ENCODE measurements at regions not wholly inside any gene's neighbourhood (a gene's known extent, or its start where the extent isn't known, plus 50 kb on each side); places are given as distances from the start of the nearest gene placed in this dataset.
A peak's percentile ranks its signal among the peaks of the same experiment; 100 is the strongest.
"Not testable (repeated sequence)": the region's sequence is repeated elsewhere in the genome, so short reads cannot be mapped to it uniquely, and the experiment has no call there.

DNA sequence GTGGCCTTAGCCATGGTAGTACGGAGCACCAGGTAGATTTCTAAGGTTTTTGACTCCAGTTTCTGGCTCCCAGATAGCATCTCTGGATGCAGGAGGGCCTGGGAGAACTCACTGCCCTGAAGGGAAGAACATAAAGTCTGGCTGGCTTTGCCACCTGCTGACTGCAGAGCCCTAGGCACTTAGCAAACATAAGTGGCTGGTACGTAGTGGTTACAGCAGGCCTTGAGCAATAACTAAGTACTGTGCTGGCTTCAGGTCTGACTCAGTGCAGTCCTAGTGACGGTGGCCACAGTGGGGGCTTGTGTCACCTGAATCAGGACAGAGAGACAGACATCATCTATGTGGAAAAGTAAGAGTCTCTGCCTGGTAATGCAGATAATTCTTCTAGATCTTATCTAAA lies 871.1 kb downstream of the PDCD6IP start:
- no peak overlapping the region for H3K4me3 ChIP-seq (ENCODE audit: low read depth, low read length)

DNA sequence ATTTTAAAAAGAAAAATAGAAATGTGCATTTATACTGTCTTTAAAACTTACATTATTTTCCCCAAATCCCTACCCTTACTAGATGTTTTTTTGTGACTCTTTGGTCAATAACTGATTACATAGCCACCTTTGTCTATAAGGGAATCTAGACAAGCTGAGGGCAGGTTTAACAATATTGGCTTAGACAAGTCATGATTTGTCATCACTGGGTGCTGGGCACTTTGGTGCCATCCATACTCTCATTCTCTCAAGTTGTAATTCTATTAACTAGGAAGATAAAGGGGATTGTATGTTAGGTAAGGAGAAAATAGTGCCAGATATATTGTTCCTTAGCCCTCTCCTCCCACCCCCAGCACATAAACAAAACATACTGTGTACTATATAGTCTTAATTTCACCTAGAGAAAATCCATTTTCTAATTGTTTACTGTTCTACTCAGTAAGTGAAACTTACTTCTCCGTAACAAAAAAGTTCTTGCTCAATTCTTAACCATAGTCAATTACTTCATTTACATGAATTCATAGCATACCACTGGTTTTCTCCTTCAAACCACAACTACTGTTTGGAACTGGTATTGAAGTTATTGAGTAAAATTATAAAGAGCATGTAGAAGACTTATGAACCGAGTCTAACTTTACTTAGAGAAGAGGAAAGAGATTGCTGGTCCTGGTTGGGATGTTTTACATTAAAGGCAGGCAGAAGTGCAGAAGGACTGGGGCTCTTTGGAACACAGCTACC lies 877.1 kb downstream of the PDCD6IP start:
- TF ChIP-seq, protein P1, sequence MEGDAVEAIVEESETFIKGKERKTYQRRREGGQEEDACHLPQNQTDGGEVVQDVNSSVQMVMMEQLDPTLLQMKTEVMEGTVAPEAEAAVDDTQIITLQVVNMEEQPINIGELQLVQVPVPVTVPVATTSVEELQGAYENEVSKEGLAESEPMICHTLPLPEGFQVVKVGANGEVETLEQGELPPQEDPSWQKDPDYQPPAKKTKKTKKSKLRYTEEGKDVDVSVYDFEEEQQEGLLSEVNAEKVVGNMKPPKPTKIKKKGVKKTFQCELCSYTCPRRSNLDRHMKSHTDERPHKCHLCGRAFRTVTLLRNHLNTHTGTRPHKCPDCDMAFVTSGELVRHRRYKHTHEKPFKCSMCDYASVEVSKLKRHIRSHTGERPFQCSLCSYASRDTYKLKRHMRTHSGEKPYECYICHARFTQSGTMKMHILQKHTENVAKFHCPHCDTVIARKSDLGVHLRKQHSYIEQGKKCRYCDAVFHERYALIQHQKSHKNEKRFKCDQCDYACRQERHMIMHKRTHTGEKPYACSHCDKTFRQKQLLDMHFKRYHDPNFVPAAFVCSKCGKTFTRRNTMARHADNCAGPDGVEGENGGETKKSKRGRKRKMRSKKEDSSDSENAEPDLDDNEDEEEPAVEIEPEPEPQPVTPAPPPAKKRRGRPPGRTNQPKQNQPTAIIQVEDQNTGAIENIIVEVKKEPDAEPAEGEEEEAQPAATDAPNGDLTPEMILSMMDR (IDR thresholded peaks at IDR 0.05; ENCODE audit: insufficient read depth, low read depth, low read length, missing control alignments) = no peak
- H3K4me3 ChIP-seq (ENCODE audit: low read depth, low read length) = no peak overlapping the region
- DNase-seq (ENCODE audit: low read depth) = no peak

More for the DNA sequence above, 871.1 kb downstream of the PDCD6IP start:
- TF ChIP-seq, protein P1 (IDR thresholded peaks at IDR 0.05; ENCODE audit: insufficient read depth, low read depth, low read length, missing control alignments) = no peak
- DNase-seq (ENCODE audit: low read depth) = no peak

DNA sequence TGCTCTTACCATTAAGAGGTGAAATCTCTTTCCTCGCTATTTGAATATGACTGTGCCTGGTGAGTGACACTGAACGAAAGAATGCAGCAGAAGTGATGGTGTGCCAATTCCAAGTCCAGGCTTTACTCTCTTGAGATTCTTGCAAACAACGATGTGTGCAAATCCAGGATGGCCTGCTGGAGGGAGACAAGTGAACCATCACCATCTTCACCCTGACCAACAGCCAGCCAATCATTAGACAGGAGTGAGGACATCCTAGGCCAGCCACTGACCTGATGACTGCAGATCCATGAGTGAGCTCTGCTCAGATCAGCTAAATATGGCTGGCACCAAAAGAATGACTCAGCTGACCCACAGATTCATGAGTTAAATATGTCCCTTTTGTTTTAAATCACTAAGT lies 878.0 kb downstream of the PDCD6IP start:
- H3K4me3 ChIP-seq (ENCODE audit: low read depth, low read length) = no peak overlapping the region
- DNase-seq (ENCODE audit: low read depth) = no peak
- TF ChIP-seq, protein P1 (IDR thresholded peaks at IDR 0.05; ENCODE audit: insufficient read depth, low read depth, low read length, missing control alignments) = no peak

DNA sequence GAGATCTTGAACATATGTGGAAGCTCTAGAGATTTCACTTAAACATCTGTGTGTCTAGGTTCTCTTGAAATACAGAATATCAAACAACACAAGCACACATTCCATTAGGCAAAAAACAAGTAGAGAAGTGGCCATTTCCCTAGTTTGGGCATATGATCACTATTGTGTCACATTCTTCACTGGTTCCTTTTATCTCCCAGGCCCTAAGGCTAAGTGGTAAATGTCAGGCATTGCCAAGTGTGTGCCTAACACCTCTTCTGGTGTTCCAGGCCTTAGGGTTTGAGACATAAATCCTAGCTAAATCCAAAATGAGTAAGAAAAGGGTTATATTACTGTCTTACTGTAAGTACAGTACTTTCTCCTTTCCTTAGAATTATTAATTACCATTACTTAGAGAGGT lies 880.1 kb downstream of the PDCD6IP start:
- no peak for DNase-seq (ENCODE audit: low read depth)
- TF ChIP-seq, protein P1 (IDR thresholded peaks at IDR 0.05; ENCODE audit: insufficient read depth, low read depth, low read length, missing control alignments) = no peak
- no peak overlapping the region for H3K4me3 ChIP-seq (ENCODE audit: low read depth, low read length)

DNA sequence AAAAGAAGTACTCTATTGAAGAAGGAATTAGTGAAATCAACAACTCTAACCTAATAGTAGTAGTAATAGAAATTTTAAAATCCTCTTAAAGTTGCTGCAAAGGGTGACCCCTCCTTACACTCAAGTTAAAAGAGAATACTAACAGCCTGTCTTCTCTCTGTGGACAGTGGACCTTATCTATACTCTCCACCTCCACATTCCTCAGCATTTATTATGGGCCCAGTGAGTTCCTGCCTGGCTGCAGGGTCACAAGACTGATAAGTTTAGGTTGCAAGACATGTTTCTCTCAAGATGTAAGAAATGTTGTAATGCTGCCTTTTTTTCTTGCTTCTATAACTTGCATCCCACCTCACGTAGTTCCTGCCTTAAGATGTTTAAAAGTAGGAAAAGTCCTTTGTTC lies 880.6 kb downstream of the PDCD6IP start:
- not testable (repeated sequence) for DNase-seq (ENCODE audit: low read depth); H3K4me3 ChIP-seq (ENCODE audit: low read depth, low read length)

DNA sequence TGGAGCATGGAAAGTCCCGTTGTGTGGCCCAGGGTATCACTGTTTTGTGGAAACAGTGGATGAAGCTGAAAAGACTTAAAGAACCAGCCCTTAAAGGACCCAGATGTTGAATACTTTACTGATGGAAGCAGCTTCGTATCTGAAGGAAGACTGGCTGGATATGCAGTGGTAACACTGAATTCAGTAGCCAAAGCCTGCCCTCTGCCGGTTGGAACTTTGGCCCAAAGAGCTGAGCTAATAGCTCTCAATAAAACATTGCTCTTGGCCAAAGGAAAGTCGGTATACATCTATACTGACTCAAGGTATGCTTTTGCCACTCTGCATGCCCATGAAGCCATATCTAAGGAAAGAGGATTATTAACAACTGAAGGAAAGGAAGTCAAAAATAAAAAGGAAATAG lies 885.4 kb downstream of the PDCD6IP start:
- TF ChIP-seq, protein P1 (IDR thresholded peaks at IDR 0.05; ENCODE audit: insufficient read depth, low read depth, low read length, missing control alignments) = peak; percentile 64
- H3K4me3 ChIP-seq (ENCODE audit: low read depth, low read length) = no peak overlapping the region
- peak; percentile 61 for DNase-seq (ENCODE audit: low read depth)

DNA sequence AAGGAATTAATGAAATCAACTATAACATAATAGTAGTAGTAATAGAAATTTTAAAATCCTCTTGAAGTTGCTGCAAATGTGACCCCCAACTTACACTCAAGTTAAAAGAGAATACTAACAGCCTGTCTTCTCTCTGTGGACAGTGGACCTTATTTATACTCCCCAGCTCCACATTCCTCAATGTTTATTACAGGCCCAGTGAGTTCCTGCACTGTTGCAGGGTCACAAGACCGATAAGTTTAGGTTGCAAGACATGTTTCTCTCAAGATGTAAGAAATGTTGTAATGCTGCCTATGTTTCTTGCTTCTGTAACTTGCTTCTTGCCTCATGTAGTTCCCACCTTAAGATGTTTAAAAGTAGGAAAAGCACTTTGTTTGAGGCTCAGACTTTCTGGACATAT lies 888.1 kb downstream of the PDCD6IP start:
- no peak for DNase-seq (ENCODE audit: low read depth)
- H3K4me3 ChIP-seq (ENCODE audit: low read depth, low read length) = no peak overlapping the region
- TF ChIP-seq, protein P1 (IDR thresholded peaks at IDR 0.05; ENCODE audit: insufficient read depth, low read depth, low read length, missing control alignments) = no peak
